Endothelial cell of umbilical vein (primary cell): ENCODE measurements at regions not wholly inside any gene's neighbourhood (a gene's known extent, or its start where the extent isn't known, plus 50 kb on each side); places are given as distances from the start of the nearest gene placed in this dataset.

Source experiments
- EZH2 ChIP-seq: IDR thresholded peaks from 2 replicates; pipeline ENCODE4 v1.6.1; 2012; ENCODE audit warnings: borderline replicate concordance, low read depth, mild to moderate bottlenecking, moderate library complexity, low read length, inconsistent platforms; ENCODE audit not compliant: severe bottlenecking
- POLR2A ChIP-seq: IDR thresholded peaks from 2 replicates; pipeline ENCODE4 v1.6.1; 2012; ENCODE audit warnings: low read depth, mild to moderate bottlenecking, control low read depth, low read length
- TF ChIP-seq, protein P1 (sequence below), 2 donors: IDR thresholded peaks; 1 replicate in 1 of 2; 2 replicates in 1 of 2; pipeline ENCODE4 v1.5.1; 2011; ENCODE audit warnings: low read length in 2 of 2, mild to moderate bottlenecking in 2 of 2, moderate library complexity in 2 of 2, control low read depth in 1 of 2, inconsistent platforms in 1 of 2, low read depth in 1 of 2; ENCODE audit not compliant: insufficient read depth in 1 of 2; ENCODE audit errors: extremely low read depth in 1 of 2

DNA sequence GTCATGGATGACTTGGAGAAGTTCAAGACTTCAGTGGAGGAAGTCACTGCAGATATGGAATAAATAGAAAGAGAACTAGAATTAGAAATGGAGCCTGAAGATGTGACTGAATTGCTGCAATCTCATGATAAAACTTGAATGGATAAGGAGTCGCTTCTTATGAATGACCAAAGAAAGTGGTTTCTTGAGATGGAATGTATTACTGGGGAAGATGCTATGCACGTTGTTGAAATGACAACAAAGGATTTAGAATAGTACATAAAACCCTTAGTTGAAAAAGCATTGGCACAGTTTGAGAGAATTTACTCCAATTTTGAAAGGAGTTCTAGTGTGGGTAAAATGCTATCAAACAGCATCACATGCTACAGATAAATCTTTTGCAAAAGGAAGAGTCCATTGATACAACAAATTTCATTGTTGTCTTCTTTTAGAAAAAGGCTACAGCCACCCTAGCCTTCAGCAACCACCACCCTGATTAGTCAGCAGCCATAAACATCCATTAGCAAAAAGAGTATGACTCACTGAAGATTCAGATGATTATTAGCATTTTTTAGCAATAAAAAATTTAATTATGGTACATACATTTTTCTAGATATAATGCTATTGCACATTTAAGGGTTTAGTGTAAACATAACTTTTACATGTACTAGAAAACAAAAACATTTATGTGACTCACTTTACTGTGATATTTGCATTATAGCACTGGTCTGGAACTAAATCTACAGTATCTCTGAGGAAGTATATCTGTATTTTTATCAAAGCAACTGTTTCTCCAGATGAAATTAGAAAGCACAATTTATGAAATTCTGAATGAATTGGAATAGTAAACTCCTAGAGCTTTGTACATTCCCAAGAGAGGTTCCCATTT is 110.5 kb upstream of the TACR1 start:
- TF ChIP-seq EZH2, result no peak
- TF ChIP-seq, protein P1, sequence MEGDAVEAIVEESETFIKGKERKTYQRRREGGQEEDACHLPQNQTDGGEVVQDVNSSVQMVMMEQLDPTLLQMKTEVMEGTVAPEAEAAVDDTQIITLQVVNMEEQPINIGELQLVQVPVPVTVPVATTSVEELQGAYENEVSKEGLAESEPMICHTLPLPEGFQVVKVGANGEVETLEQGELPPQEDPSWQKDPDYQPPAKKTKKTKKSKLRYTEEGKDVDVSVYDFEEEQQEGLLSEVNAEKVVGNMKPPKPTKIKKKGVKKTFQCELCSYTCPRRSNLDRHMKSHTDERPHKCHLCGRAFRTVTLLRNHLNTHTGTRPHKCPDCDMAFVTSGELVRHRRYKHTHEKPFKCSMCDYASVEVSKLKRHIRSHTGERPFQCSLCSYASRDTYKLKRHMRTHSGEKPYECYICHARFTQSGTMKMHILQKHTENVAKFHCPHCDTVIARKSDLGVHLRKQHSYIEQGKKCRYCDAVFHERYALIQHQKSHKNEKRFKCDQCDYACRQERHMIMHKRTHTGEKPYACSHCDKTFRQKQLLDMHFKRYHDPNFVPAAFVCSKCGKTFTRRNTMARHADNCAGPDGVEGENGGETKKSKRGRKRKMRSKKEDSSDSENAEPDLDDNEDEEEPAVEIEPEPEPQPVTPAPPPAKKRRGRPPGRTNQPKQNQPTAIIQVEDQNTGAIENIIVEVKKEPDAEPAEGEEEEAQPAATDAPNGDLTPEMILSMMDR (IDR thresholded peaks at IDR 0.05; ENCODE audit: extremely low read depth in 1 of 2, insufficient read depth in 1 of 2, low read depth in 1 of 2, low read length in 2 of 2), result no peak
- no peak for TF ChIP-seq POLR2A
